Sigmoid colon (tissue), 3 donors: ENCODE measurements at regions not wholly inside any gene's neighbourhood (a gene's known extent, or its start where the extent isn't known, plus 50 kb on each side); places are given as distances from the start of the nearest gene placed in this dataset.

ENCODE experiments used
- POLR2A ChIP-seq, 2 donors: fragments of 450-650 bp; IDR thresholded peaks; one replicate each; pipeline ENCODE4 v1.6.1; 2016; ENCODE audit warnings: antibody characterized with exemption in 2 of 2, mild to moderate bottlenecking in 2 of 2, moderate library complexity in 2 of 2
- TF ChIP-seq, protein P1 (sequence below), 4 experiments: fragments of 450-650 bp in 3 of 4; fragments of 200-600 bp in 1 of 4; IDR thresholded peaks; one replicate each; pipeline ENCODE4 v1.5.1; 2016 to 2019; ENCODE audit warnings: antibody characterized with exemption in 4 of 4, mild to moderate bottlenecking in 3 of 4, moderate library complexity in 2 of 4

DNA sequence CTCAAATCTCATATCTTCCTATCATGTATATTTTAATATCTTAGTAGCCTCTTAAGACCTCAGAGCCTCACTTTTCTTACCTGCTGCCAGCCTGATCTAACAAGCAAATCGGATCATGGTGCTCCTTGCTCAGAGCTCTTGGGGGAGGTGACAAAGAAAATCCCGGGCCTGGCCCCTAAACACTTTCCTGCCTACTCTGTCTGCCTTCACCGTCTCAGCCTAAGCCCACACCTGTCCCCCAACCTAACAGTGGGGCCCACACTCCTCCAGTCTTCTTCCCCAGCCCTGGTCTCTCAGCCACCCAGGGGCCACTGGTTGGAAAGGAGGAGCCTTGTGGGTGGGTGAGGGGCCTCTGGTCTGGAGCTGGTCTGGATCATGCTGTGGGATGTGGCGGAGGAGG lies 207.3 kb downstream of the HAUS1 start:
- TF ChIP-seq, protein P1, sequence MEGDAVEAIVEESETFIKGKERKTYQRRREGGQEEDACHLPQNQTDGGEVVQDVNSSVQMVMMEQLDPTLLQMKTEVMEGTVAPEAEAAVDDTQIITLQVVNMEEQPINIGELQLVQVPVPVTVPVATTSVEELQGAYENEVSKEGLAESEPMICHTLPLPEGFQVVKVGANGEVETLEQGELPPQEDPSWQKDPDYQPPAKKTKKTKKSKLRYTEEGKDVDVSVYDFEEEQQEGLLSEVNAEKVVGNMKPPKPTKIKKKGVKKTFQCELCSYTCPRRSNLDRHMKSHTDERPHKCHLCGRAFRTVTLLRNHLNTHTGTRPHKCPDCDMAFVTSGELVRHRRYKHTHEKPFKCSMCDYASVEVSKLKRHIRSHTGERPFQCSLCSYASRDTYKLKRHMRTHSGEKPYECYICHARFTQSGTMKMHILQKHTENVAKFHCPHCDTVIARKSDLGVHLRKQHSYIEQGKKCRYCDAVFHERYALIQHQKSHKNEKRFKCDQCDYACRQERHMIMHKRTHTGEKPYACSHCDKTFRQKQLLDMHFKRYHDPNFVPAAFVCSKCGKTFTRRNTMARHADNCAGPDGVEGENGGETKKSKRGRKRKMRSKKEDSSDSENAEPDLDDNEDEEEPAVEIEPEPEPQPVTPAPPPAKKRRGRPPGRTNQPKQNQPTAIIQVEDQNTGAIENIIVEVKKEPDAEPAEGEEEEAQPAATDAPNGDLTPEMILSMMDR (IDR thresholded peaks at IDR 0.05), result no peak
- no peak for TF ChIP-seq POLR2A (IDR thresholded peaks at IDR 0.05)
